A549 (cell line): ENCODE measurements at regions not wholly inside any gene's neighbourhood (a gene's known extent, or its start where the extent isn't known, plus 50 kb on each side); places are given as distances from the start of the nearest gene placed in this dataset.

Experiments
- BHLHE40 ChIP-seq: IDR thresholded peaks from 2 replicates; pipeline ENCODE4 v1.6.1; 2012; ENCODE audit warnings: low read depth, low read length, inconsistent platforms
- CBX2 ChIP-seq: fragments of 200-600 bp; sonication (generic); IDR thresholded peaks from 2 replicates; pipeline ENCODE4 v1.6.1; 2016; ENCODE audit warnings: low read depth, mild to moderate bottlenecking, borderline replicate concordance
- CTCF ChIP-seq: fragments of >200 bp; sonication (Bioruptor Twin); formaldehyde crosslinking; IDR thresholded peaks from 3 replicates; pipeline ENCODE4 v1.5.1; 2016
- EHF ChIP-seq: fragments of 250-450 bp; sonication (Bioruptor Pico); IDR thresholded peaks from 2 replicates; pipeline ENCODE4 v1.5.0; 2020; ENCODE audit warnings: mild to moderate bottlenecking
- EHMT2 ChIP-seq: fragments of 200-600 bp; sonication (generic); IDR thresholded peaks from 2 replicates; pipeline ENCODE4 v1.6.1; 2016; ENCODE audit warnings: antibody characterized with exemption, low read depth, mild to moderate bottlenecking, moderate library complexity
- EP300 ChIP-seq, 2 experiments: fragments of >200 bp; sonication (Bioruptor Twin); formaldehyde crosslinking; IDR thresholded peaks; 2 replicates in 1 of 2; 3 replicates in 1 of 2; pipeline ENCODE4 v1.6.1; 2016 to 2017
- FOSB ChIP-seq: fragments of 250-450 bp; sonication (Bioruptor Pico); IDR thresholded peaks from 2 replicates; pipeline ENCODE4 v1.5.0; 2020; ENCODE audit warnings: mild to moderate bottlenecking, moderate library complexity
- JUN ChIP-seq, 2 experiments: fragments of >200 bp; sonication (Bioruptor Twin); formaldehyde crosslinking; IDR thresholded peaks; 2 replicates in 1 of 2; 3 replicates in 1 of 2; pipeline ENCODE4 v1.6.1; 2016 to 2017
- KDM1A ChIP-seq: fragments of 200-600 bp; sonication (generic); IDR thresholded peaks from 2 replicates; pipeline ENCODE4 v1.6.1; 2016; ENCODE audit warnings: low read depth, mild to moderate bottlenecking
- MAFK ChIP-seq: fragments of 450-650 bp; IDR thresholded peaks from 2 replicates; pipeline ENCODE4 v1.6.1; 2014; ENCODE audit not compliant: partially characterized antibody
- PHF8 ChIP-seq: fragments of 200-600 bp; sonication (generic); IDR thresholded peaks from 2 replicates; pipeline ENCODE4 v1.6.1; 2016; ENCODE audit warnings: low read depth, mild to moderate bottlenecking, antibody characterized with exemption, moderate library complexity, borderline replicate concordance
- POLR2A ChIP-seq: IDR thresholded peaks from 2 replicates; pipeline ENCODE4 v1.6.1; 2012; ENCODE audit warnings: mild to moderate bottlenecking, low read length
- REST ChIP-seq: fragments of 200-600 bp; sonication (generic); IDR thresholded peaks from 2 replicates; pipeline ENCODE4 v1.6.1; 2016; ENCODE audit warnings: antibody characterized with exemption, mild to moderate bottlenecking, moderate library complexity
- USF2 ChIP-seq: fragments of 450-650 bp; IDR thresholded peaks from 2 replicates; pipeline ENCODE4 v1.6.1; 2014; ENCODE audit warnings: antibody characterized with exemption

- TF ChIP-seq CTCF = no peak
- TF ChIP-seq KDM1A = no peak
- no peak for TF ChIP-seq EHMT2
- TF ChIP-seq BHLHE40 = no peak
- no peak for TF ChIP-seq CBX2
- no peak for TF ChIP-seq FOSB (CRISPR knock-in tag)
- TF ChIP-seq EHF (CRISPR knock-in tag) = no peak
- TF ChIP-seq USF2 = no peak
- TF ChIP-seq EP300 (IDR thresholded peaks at IDR 0.05) = no peak
- TF ChIP-seq PHF8 = no peak
- no peak for TF ChIP-seq POLR2A
- TF ChIP-seq REST = no peak
- TF ChIP-seq JUN (IDR thresholded peaks at IDR 0.05) = no peak
- TF ChIP-seq MAFK = no peak
These were observed 972.0 kb upstream of the TENM3 start for GRCh38 chr4:181271116-181271640.
